WTC11 (cell line): ENCODE measurements at regions not wholly inside any gene's neighbourhood (a gene's known extent, or its start where the extent isn't known, plus 50 kb on each side); places are given as distances from the start of the nearest gene placed in this dataset.

ENCODE experiments used
- ATAC-seq: fragments of 200-7000 bp; cut with Tn5 transposase; 2 replicates; pipeline ENCODE4 v1.10.0; 2021; ENCODE audit warnings: mild to moderate bottlenecking, moderate library complexity
- CTCF ChIA-PET: fragments of 300-600 bp; sonication (Branson Sonifier 250); formaldehyde crosslinking; loops from one replicate; lab custom pipeline; 2021; ENCODE audit warnings: antibody characterized with exemption; lab: Charles Lee
- POLR2A ChIA-PET: fragments of 350-600 bp; sonication (Branson Sonifier 250); formaldehyde crosslinking; loops from one replicate; lab custom pipeline; 2021; ENCODE audit warnings: antibody characterized with exemption; lab: Charles Lee
- DNase-seq: peaks from one replicate; pipeline ENCODE4 v3.0.0; 2021; ENCODE audit warnings: low spot score
- H3K27ac Mint-ChIP-seq: 2 replicates; pipeline ENCODE4 v1.8.0; 2021; ENCODE audit warnings: mixed read lengths
- H3K27me3 Mint-ChIP-seq: 2 replicates; pipeline ENCODE4 v1.8.0; 2021; ENCODE audit warnings: low read depth, mild to moderate bottlenecking, moderate library complexity, mixed read lengths
- H3K36me3 Mint-ChIP-seq: 2 replicates; pipeline ENCODE4 v1.8.0; 2021; ENCODE audit warnings: mixed read lengths
- H3K4me1 Mint-ChIP-seq: 2 replicates; pipeline ENCODE4 v1.8.0; 2022; ENCODE audit warnings: mixed read lengths
- H3K4me3 Mint-ChIP-seq: 2 replicates; pipeline ENCODE4 v1.8.0; 2021; ENCODE audit warnings: mild to moderate bottlenecking, moderate library complexity, mixed read lengths
- H3K9me3 Mint-ChIP-seq: 2 replicates; pipeline ENCODE4 v1.8.0; 2021; ENCODE audit warnings: mixed read lengths
- AFF4 ChIP-seq: sonication (generic); formaldehyde crosslinking; IDR thresholded peaks from 2 replicates; pipeline ENCODE4 v1.8.1; 2023; ENCODE audit warnings: mild to moderate bottlenecking, missing genetic modification reagents, borderline replicate concordance
- ARID4B ChIP-seq: sonication (generic); formaldehyde crosslinking; IDR thresholded peaks from 2 replicates; pipeline ENCODE4 v1.8.0; 2023; ENCODE audit warnings: missing genetic modification reagents, mild to moderate bottlenecking, borderline replicate concordance
- ETV6 ChIP-seq: sonication (generic); formaldehyde crosslinking; IDR thresholded peaks from 2 replicates; pipeline ENCODE4 v1.8.1; 2022; ENCODE audit warnings: mild to moderate bottlenecking, missing genetic modification reagents
- FOXJ3 ChIP-seq: sonication (generic); formaldehyde crosslinking; IDR thresholded peaks from 2 replicates; pipeline ENCODE4 v1.9.0; 2021; ENCODE audit warnings: missing genetic modification reagents, mild to moderate bottlenecking, borderline replicate concordance
- TP53 ChIP-seq: sonication (generic); formaldehyde crosslinking; IDR thresholded peaks from 2 replicates; pipeline ENCODE4 v1.8.1; 2023; ENCODE audit warnings: mild to moderate bottlenecking, missing genetic modification reagents
- ZNF138 ChIP-seq: sonication (generic); formaldehyde crosslinking; conservative IDR thresholded peaks from 2 replicates; pipeline ENCODE4 v1.8.1; 2022; ENCODE audit warnings: mild to moderate bottlenecking, moderate library complexity, missing genetic modification reagents
- ZNF219 ChIP-seq: sonication (generic); formaldehyde crosslinking; IDR thresholded peaks from 2 replicates; pipeline ENCODE4 v1.8.0; 2023; ENCODE audit warnings: missing genetic modification reagents, mild to moderate bottlenecking, borderline replicate concordance
- ZNF317 ChIP-seq: sonication (generic); formaldehyde crosslinking; IDR thresholded peaks from 2 replicates; pipeline ENCODE4 v1.8.1; 2023; ENCODE audit warnings: low read depth, mild to moderate bottlenecking, moderate library complexity, missing genetic modification reagents, borderline replicate concordance
- ZNF532 ChIP-seq: fragments of 250-450 bp; sonication (Bioruptor Pico); IDR thresholded peaks from 2 replicates; pipeline ENCODE4 v1.9.0; 2021; ENCODE audit warnings: mild to moderate bottlenecking, borderline replicate concordance
- TF ChIP-seq, protein P1 (sequence below): sonication (generic); formaldehyde crosslinking; IDR thresholded peaks from 2 replicates; pipeline ENCODE4 v1.8.0; 2022; ENCODE audit warnings: missing genetic modification reagents
- TF ChIP-seq, protein P2 (sequence below): sonication (generic); formaldehyde crosslinking; IDR thresholded peaks from 2 replicates; pipeline ENCODE4 v1.8.0; 2022; ENCODE audit warnings: mild to moderate bottlenecking, missing genetic modification reagents

GRCh38 chr1:58067082-58067481, 479.4 kb downstream of the OMA1 start (continued):
- TF ChIP-seq ARID4B (CRISPR knock-in tag) (no peak), ZNF138 (no peak)

- Mint-ChIP-seq H3K27me3 (no peaks in the 10 kb centered on the region), H3K27ac (no peak overlapping the region; the same call in 1 of the 2 replicates), H3K9me3 (no peaks in the 10 kb centered on the region), H3K4me3 (no peak overlapping the region)
- ChIA-PET POLR2A (no interaction called here), CTCF (interaction anchor here (0.6 to 1.8 kb wide), 6 partner anchors 90 to 185 kb away, joined by 3 to 7 read pairs (median 4); no protein-coding TSS in a partner anchor)
- DNase-seq, result peak; percentile 35
- TF ChIP-seq, protein P1, sequence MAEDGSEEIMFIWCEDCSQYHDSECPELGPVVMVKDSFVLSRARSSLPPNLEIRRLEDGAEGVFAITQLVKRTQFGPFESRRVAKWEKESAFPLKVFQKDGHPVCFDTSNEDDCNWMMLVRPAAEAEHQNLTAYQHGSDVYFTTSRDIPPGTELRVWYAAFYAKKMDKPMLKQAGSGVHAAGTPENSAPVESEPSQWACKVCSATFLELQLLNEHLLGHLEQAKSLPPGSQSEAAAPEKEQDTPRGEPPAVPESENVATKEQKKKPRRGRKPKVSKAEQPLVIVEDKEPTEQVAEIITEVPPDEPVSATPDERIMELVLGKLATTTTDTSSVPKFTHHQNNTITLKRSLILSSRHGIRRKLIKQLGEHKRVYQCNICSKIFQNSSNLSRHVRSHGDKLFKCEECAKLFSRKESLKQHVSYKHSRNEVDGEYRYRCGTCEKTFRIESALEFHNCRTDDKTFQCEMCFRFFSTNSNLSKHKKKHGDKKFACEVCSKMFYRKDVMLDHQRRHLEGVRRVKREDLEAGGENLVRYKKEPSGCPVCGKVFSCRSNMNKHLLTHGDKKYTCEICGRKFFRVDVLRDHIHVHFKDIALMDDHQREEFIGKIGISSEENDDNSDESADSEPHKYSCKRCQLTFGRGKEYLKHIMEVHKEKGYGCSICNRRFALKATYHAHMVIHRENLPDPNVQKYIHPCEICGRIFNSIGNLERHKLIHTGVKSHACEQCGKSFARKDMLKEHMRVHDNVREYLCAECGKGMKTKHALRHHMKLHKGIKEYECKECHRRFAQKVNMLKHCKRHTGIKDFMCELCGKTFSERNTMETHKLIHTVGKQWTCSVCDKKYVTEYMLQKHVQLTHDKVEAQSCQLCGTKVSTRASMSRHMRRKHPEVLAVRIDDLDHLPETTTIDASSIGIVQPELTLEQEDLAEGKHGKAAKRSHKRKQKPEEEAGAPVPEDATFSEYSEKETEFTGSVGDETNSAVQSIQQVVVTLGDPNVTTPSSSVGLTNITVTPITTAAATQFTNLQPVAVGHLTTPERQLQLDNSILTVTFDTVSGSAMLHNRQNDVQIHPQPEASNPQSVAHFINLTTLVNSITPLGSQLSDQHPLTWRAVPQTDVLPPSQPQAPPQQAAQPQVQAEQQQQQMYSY (CRISPR knock-in tag), result no peak
- TF ChIP-seq ZNF532 (CRISPR knock-in tag), result no peak
- no peak for TF ChIP-seq ZNF219 (CRISPR knock-in tag)
- TF ChIP-seq, protein P2, sequence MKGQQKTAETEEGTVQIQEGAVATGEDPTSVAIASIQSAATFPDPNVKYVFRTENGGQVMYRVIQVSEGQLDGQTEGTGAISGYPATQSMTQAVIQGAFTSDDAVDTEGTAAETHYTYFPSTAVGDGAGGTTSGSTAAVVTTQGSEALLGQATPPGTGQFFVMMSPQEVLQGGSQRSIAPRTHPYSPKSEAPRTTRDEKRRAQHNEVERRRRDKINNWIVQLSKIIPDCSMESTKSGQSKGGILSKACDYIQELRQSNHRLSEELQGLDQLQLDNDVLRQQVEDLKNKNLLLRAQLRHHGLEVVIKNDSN, result no peak
- TF ChIP-seq ZNF317 (CRISPR knock-in tag), result no peak
- TF ChIP-seq FOXJ3 (CRISPR knock-in tag), result no peak
- TF ChIP-seq ETV6 (CRISPR knock-in tag), result no peak
- TF ChIP-seq AFF4 (CRISPR knock-in tag), result no peak
- no peak for TF ChIP-seq TP53
- TF ChIP-seq, all 79 proteins: peak for 0
- ATAC-seq, result peak; percentile 89
- H3K4me1 Mint-ChIP-seq, result peaks cover 15% of the 10 kb centered on the region
- no peaks in the 10 kb centered on the region for H3K36me3 Mint-ChIP-seq
Measured at GRCh38 chr1:58065520-58065919, 481.0 kb downstream of the OMA1 start.
